Stimulated activated effector memory CD8-positive, alpha-beta T cell treated with anti-CD3 and anti-CD28 coated beads, Interleukin-12 subunit alpha, Interleukin-12 subunit beta, amount 100 ng/mL, for 72 hours (primary cell): ENCODE measurements at regions not wholly inside any gene's neighbourhood (a gene's known extent, or its start where the extent isn't known, plus 50 kb on each side); places are given as distances from the start of the nearest gene placed in this dataset.
"Not testable (repeated sequence)": the region's sequence is repeated elsewhere in the genome, so short reads cannot be mapped to it uniquely, and the experiment has no call there.

Source experiments
- ATAC-seq: fragments of 150-1000 bp; cut with Tn5 transposase; 2 replicates; pipeline ENCODE4 v1.10.0; 2021
- DNase-seq, 2 donors: peaks; one replicate each; pipeline ENCODE4 v3.0.0; 2021 to 2022; ENCODE audit warnings: low spot score in 2 of 2
- H3K27ac Mint-ChIP-seq: one replicate; pipeline ENCODE4 v1.8.0; 2022; ENCODE audit warnings: mild to moderate bottlenecking, mixed read lengths
- H3K36me3 Mint-ChIP-seq: one replicate; pipeline ENCODE4 v1.8.0; 2022; ENCODE audit warnings: mild to moderate bottlenecking, mixed read lengths
- H3K4me1 Mint-ChIP-seq: one replicate; pipeline ENCODE4 v1.8.0; 2022; ENCODE audit warnings: mixed read lengths
- H3K4me3 Mint-ChIP-seq: one replicate; pipeline ENCODE4 v1.8.0; 2022; ENCODE audit warnings: mild to moderate bottlenecking, mixed read lengths
- H3K9me3 Mint-ChIP-seq: one replicate; pipeline ENCODE4 v1.8.0; 2022; ENCODE audit warnings: mixed read lengths

DNA sequence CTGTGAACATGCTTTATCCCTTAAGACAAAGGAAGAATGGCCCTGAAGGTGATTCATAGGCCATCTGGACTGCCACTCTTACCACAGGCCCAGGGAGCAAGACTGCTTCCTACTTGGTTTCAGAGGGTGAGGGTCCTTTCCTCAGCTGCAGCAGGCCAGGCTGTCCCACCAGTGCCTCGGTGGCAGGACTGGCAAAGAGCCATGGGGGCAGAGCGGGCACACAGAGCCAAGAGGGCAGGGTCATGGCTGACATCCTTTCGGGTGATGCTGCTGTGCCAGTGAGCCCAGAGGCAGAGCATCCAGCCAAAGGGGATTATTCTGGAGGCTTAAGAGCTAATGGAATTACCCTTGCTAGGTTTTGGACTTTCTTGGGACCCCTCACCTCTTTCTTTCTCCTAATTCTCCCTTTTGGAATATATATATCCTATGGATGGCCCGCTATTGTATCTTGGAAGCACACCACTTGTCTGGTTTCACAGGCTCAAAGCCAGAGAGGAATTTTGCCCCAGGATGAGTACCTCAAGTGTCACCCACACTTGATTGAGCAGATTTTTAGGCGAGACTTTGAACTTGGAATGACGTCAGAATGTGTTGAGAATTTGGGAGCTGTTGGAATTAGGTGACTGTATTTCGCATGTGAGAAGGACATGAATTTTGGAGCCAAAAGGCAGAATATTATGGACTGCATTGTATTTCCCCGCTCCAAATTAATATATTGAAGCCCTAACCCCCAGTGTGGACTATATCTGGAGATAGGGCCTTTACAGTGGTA, 180.6 kb downstream of the BARX1 start:
- DNase-seq (no peak), ATAC-seq (no peak)
- Mint-ChIP-seq H3K9me3 (peaks cover 2% of the 10 kb centered on the region), H3K4me1 (no peaks in the 10 kb centered on the region), H3K27ac (no peak overlapping the region), H3K4me3 (no peak overlapping the region), H3K36me3 (no peaks in the 10 kb centered on the region)

DNA sequence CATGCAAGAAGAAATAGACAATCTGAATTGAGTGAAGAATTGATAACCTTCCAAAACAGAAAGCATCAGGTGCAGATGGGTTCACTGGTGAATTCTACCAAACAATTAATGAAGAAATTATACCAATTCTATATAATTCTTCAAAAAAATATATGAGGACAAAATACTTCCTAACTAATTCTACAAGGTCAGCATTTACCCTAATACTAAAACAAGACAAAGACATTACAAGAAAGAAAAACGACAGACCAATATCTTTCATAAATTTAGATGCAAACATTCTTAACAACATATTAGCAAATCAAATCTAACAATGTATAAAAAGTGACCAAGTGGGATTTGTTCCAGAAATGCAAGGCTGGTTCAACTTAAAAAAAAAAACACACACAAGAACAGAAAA, 183.9 kb downstream of the BARX1 start:
- Mint-ChIP-seq H3K4me1 (no peaks in the 10 kb centered on the region), H3K9me3 (peaks cover 2% of the 10 kb centered on the region), H3K4me3 (no peak overlapping the region), H3K36me3 (no peaks in the 10 kb centered on the region), H3K27ac (no peak overlapping the region)
- DNase-seq = no peak
- ATAC-seq = no peak

DNA sequence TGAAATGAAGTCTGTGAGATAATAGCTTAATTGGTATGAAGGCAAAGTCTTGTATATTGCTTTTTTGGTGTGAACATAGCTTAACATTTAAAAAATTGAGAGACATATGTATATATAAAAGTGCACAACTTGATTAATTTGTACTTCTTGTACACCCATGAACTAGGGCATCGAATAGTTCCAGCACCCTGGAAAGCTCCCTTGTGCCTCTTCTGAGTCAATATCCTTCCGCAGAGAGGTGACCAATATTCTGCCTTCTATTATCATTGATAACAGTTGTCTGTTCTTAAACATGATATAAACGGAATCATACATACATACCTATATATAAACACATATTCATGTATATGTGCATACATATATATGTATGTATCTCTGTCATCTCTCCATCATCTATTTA, 185.4 kb downstream of the PHF2 start:
- Mint-ChIP-seq H3K4me1 (no peaks in the 10 kb centered on the region), H3K9me3 (peaks cover 10% of the 10 kb centered on the region), H3K27ac (no peak overlapping the region), H3K4me3 (no peak overlapping the region), H3K36me3 (no peaks in the 10 kb centered on the region)
- DNase-seq = no peak
- no peak for ATAC-seq

DNA sequence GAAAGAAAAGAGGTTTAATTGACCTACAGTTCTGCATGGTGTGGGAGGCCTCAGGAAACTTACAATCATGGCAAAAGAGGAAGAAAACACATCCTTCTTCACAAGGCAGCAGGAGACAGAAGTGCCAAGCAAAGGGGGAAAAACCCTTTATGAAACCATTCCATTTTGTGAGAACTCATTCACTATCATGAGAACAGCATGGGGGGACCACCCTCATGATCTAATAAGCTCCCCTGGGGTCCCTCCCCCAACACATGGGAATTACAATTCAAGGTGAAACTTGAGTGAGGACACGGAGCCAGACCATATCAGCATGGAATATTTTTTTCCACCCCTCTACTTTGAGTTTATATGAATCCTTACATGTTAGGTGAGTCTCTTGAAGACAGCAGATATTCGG, 173.7 kb downstream of the PHF2 start:
- no peaks in the 10 kb centered on the region for H3K4me1 Mint-ChIP-seq
- H3K36me3 Mint-ChIP-seq = no peaks in the 10 kb centered on the region
- peaks cover 33% of the 10 kb centered on the region for H3K9me3 Mint-ChIP-seq
- H3K4me3 Mint-ChIP-seq = no peak overlapping the region
- DNase-seq = no peak
- H3K27ac Mint-ChIP-seq = no peak overlapping the region
- ATAC-seq = no peak

DNA sequence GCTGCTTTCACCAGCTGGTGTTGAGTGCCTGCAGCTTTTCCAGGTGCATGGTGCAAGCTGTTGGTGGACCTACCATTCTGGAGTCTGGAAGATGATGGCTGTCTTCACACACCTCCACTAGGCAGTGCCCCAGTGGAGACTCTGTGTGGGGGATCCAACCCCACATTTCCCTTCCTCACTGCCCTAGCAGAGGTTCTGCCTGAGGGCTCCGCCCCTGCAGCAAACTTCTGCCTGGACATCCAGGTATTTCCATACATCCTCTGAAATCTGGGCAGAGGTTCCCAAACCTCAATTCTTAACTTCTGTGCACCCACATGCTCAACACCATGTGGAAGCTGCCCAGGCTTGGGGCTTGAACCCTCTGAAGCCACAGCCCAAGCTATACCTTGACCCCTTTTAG, 172.4 kb downstream of the PHF2 start:
- not testable (repeated sequence) for H3K4me3 Mint-ChIP-seq, H3K36me3 Mint-ChIP-seq, ATAC-seq, H3K4me1 Mint-ChIP-seq, DNase-seq, H3K27ac Mint-ChIP-seq
- peaks cover 32% of the 10 kb centered on the region for H3K9me3 Mint-ChIP-seq

DNA sequence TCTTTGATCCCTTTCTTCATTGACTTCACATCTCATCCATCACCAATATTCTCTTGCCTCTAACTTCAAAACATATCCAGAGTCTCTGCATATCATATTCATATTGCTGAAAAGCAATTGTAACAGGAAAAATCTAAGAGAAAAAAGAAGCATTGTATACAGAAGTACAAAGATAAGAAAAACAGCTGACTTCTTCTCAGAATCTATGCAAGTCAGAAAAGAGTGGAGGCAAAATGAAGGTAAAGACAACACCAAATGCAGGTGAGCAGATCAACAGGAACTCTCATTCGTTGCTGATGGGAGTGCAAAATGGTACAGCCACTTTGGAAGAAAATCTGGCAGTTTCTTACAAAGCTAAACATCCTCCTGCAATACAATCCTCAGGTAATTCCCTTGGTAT, 155.6 kb downstream of the PHF2 start:
- H3K4me3 Mint-ChIP-seq = no peak overlapping the region
- H3K4me1 Mint-ChIP-seq = no peaks in the 10 kb centered on the region
- no peak overlapping the region for H3K27ac Mint-ChIP-seq
- H3K36me3 Mint-ChIP-seq = no peaks in the 10 kb centered on the region
- peaks cover 26% of the 10 kb centered on the region for H3K9me3 Mint-ChIP-seq
- DNase-seq = no peak
- no peak for ATAC-seq

DNA sequence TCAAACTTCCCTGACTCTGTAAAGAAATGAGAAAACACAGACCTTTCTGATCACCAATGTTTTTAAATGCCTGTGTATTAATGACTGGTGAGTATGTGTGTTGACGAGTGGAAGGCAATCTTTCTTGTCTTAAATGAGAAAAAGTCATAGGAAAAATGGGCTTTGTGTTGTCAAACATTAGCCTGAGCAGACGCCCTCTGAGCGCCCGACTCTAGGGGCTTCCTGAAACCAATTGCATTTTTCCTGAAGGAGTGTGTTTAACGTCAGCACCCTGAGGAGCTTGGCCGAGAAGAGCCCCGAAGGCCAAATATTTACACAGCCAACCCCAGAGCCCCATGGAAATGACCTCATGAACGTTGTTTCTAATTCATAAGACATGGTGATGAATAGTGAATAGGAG, 154.3 kb downstream of the PHF2 start:
- H3K27ac Mint-ChIP-seq = no peak overlapping the region
- no peaks in the 10 kb centered on the region for H3K4me1 Mint-ChIP-seq
- DNase-seq = no peak
- H3K4me3 Mint-ChIP-seq = no peak overlapping the region
- H3K9me3 Mint-ChIP-seq = peaks cover 22% of the 10 kb centered on the region
- ATAC-seq = no peak
- no peaks in the 10 kb centered on the region for H3K36me3 Mint-ChIP-seq

DNA sequence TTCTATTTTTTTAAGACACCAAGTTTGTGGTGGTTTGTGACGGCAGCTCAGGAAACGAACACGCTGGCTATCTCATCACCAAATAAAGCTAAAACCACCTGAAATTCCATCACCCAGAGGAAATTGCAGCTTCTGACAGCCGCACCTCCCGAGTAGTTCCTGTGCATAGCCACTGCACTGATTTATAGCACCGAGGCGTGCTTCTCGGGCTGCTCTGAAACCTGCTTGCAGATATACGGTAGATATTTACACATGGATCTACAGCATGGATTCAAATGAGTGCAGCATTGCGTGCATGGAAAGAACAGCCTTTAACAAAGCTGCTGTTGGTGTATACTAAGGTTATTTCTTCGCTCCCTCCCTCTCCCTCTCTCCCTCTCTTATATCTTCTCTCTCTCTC, 153.8 kb downstream of the PHF2 start:
- Mint-ChIP-seq H3K9me3 (peaks cover 18% of the 10 kb centered on the region), H3K36me3 (no peaks in the 10 kb centered on the region), H3K27ac (no peak overlapping the region), H3K4me1 (no peaks in the 10 kb centered on the region), H3K4me3 (no peak overlapping the region)
- ATAC-seq (no peak), DNase-seq (no peak)
